Neutrophil (primary cell): ENCODE measurements at regions not wholly inside any gene's neighbourhood (a gene's known extent, or its start where the extent isn't known, plus 50 kb on each side); places are given as distances from the start of the nearest gene placed in this dataset.

Experiments
- H3K27ac ChIP-seq: fragments of 200-600 bp; sonication (generic); 2 replicates; pipeline ENCODE4 v1.5.1; 2016; ENCODE audit warnings: mild to moderate bottlenecking, moderate library complexity
- H3K27me3 ChIP-seq: fragments of 200-600 bp; sonication (generic); 2 replicates; pipeline ENCODE4 v1.6.0; 2016; ENCODE audit warnings: mild to moderate bottlenecking
- H3K36me3 ChIP-seq: fragments of 200-600 bp; sonication (generic); 2 replicates; pipeline ENCODE4 v1.5.1; 2017
- H3K4me1 ChIP-seq, 2 experiments: fragments of 200-600 bp in 1 of 2; sonication (generic) in 1 of 2; 1 replicate in 1 of 2; 2 replicates in 1 of 2; pipeline versions ENCODE4 v1.5.1 to v1.6.1; 2013 to 2016; ENCODE audit warnings: low read depth in 1 of 2, low read length in 1 of 2, mild to moderate bottlenecking in 1 of 2, moderate library complexity in 1 of 2; ENCODE audit not compliant: control insufficient read depth in 1 of 2, insufficient read depth in 1 of 2
- H3K4me3 ChIP-seq, 2 experiments: fragments of 200-600 bp in 1 of 2; sonication (generic) in 1 of 2; 1 replicate in 1 of 2; 2 replicates in 1 of 2; pipeline ENCODE4 v1.5.1; 2013 to 2016; ENCODE audit warnings: low read depth in 1 of 2, low read length in 1 of 2, mild to moderate bottlenecking in 1 of 2, moderate library complexity in 1 of 2
- H3K9me3 ChIP-seq: fragments of 200-600 bp; sonication (generic); 2 replicates; pipeline ENCODE4 v1.5.1; 2016
- TF ChIP-seq, protein P1 (sequence below): fragments of 200-600 bp; sonication (generic); IDR thresholded peaks from 2 replicates; pipeline ENCODE4 v1.5.1; 2016; ENCODE audit warnings: antibody characterized with exemption

DNA sequence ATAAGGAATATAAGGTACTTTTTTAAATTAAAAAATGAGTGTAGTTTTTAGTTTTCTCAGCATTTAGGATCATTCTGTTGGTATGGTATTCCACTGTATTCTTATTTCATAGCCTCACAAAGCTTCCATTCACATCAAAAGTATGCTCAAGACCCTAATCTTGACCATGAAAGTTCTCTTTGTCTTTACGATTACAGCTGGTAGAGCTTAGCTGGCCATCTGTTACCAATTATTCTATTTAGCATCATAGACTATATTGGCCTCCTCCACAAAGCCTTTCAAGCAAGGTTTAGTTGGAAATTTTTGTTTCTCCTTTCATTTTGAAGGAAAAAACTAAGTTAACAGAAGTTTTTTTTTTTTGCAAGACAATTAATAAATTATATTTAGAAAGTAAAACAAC is 245.1 kb downstream of the KCTD12 start:
- no peaks in the 10 kb centered on the region for H3K36me3 ChIP-seq
- H3K4me1 ChIP-seq, result peaks cover 0 to 10% of the 10 kb centered on the region in 2 experiments
- H3K9me3 ChIP-seq, result no peaks in the 10 kb centered on the region
- TF ChIP-seq, protein P1, sequence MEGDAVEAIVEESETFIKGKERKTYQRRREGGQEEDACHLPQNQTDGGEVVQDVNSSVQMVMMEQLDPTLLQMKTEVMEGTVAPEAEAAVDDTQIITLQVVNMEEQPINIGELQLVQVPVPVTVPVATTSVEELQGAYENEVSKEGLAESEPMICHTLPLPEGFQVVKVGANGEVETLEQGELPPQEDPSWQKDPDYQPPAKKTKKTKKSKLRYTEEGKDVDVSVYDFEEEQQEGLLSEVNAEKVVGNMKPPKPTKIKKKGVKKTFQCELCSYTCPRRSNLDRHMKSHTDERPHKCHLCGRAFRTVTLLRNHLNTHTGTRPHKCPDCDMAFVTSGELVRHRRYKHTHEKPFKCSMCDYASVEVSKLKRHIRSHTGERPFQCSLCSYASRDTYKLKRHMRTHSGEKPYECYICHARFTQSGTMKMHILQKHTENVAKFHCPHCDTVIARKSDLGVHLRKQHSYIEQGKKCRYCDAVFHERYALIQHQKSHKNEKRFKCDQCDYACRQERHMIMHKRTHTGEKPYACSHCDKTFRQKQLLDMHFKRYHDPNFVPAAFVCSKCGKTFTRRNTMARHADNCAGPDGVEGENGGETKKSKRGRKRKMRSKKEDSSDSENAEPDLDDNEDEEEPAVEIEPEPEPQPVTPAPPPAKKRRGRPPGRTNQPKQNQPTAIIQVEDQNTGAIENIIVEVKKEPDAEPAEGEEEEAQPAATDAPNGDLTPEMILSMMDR, result no peak
- no peak overlapping the region for H3K27ac ChIP-seq
- no peaks in the 10 kb centered on the region for H3K27me3 ChIP-seq
- H3K4me3 ChIP-seq, result no peak overlapping the region

GRCh38 chr13:76638882-76639281 is 247.3 kb downstream of the KCTD12 start:
- no peak overlapping the region for H3K27ac ChIP-seq
- H3K27me3 ChIP-seq, result no peaks in the 10 kb centered on the region
- H3K36me3 ChIP-seq, result no peaks in the 10 kb centered on the region
- no peaks in the 10 kb centered on the region for H3K9me3 ChIP-seq
- TF ChIP-seq, protein P1, result no peak
- H3K4me1 ChIP-seq, result peaks cover 19 to 21% of the 10 kb centered on the region in 2 experiments
- no peak overlapping the region for H3K4me3 ChIP-seq

GRCh38 chr13:76638181-76638580 is 248.0 kb downstream of the KCTD12 start:
- TF ChIP-seq, protein P1, result no peak
- Histone ChIP-seq H3K27ac (no peak overlapping the region), H3K4me1 (peaks cover 21 to 26% of the 10 kb centered on the region in 2 experiments), H3K4me3 (no peak overlapping the region), H3K36me3 (no peaks in the 10 kb centered on the region), H3K9me3 (no peaks in the 10 kb centered on the region), H3K27me3 (no peaks in the 10 kb centered on the region)

DNA sequence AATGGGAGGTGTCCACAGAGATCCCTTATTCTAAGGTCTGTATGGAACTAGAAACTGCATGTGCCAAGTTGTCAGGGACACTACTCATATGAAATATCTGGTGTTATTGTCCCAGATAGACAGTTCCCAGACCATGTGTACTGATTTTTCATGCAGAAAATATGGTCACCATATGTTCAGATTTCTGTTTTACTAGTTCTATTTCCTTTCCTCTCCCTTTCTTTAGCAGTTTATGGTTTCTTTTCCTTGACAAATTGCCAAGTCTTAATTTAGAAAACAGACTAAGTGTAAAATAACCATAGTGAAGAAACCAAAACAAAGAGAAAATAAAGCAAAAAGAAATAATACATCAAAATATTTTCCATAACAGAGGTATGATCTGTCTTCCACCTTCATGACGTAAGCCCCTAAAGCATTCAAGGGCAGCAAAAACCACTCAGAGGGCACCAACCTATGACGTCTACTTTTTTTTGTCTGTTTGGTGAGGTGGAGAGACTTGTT is 248.5 kb downstream of the KCTD12 start:
- no peak overlapping the region for H3K27ac ChIP-seq

DNA sequence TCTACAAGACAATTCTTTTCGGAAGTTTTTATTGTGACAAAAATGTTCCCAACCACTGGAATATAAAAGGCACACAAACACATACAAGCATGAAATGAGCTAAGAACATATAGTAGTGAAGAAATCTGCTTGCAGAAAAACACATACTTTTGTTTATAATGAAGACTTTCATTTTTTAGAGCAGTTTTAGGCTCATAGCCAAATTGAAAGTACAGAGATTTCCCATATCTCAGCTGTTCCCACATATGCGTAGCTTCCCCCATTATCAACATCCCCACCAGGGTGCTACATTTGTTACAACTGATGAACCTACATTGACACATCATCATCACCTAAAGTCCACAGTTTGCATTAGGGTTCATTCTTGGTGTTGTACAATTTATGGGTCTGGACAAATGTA is 249.4 kb downstream of the KCTD12 start:
- Histone ChIP-seq H3K4me1 (peaks cover 29 to 35% of the 10 kb centered on the region in 2 experiments), H3K4me3 (no peak overlapping the region), H3K9me3 (no peaks in the 10 kb centered on the region), H3K27me3 (no peaks in the 10 kb centered on the region), H3K27ac (no peak overlapping the region), H3K36me3 (no peaks in the 10 kb centered on the region)
- TF ChIP-seq, protein P1, result no peak

More for the DNA sequence above, 248.5 kb downstream of the KCTD12 start:
- Histone ChIP-seq H3K36me3 (no peaks in the 10 kb centered on the region), H3K27me3 (no peaks in the 10 kb centered on the region), H3K4me3 (no peak overlapping the region), H3K4me1 (peaks cover 24 to 31% of the 10 kb centered on the region in 2 experiments), H3K9me3 (no peaks in the 10 kb centered on the region)
- TF ChIP-seq, protein P1, result no peak
